SK-N-SH treated with all-trans-retinoic acid at 6 μM for 48 hours (cell line): ENCODE measurements at regions not wholly inside any gene's neighbourhood (a gene's known extent, or its start where the extent isn't known, plus 50 kb on each side); places are given as distances from the start of the nearest gene placed in this dataset.

Experiments used
- CREB5 ChIP-seq: fragments of 250-450 bp; sonication (Bioruptor Pico); IDR thresholded peaks from 2 replicates; pipeline ENCODE4 v1.5.1; 2020; ENCODE audit warnings: low read depth, mild to moderate bottlenecking, moderate library complexity
- CSDC2 ChIP-seq: fragments of 250-450 bp; sonication (Bioruptor Pico); IDR thresholded peaks from 2 replicates; pipeline ENCODE4 v1.5.0; 2020; ENCODE audit warnings: mild to moderate bottlenecking, moderate library complexity
- GLIS3 ChIP-seq: fragments of 250-450 bp; sonication (Bioruptor Pico); IDR thresholded peaks from 2 replicates; pipeline ENCODE4 v1.5.0; 2020; ENCODE audit warnings: mild to moderate bottlenecking, moderate library complexity
- OSR1 ChIP-seq: fragments of 250-450 bp; sonication (Bioruptor Pico); IDR thresholded peaks from 2 replicates; pipeline ENCODE4 v1.8.0; 2022; ENCODE audit warnings: moderate library complexity, mild to moderate bottlenecking, inconsistent platforms
- POU6F1 ChIP-seq: fragments of 250-450 bp; sonication (Bioruptor Pico); IDR thresholded peaks from 2 replicates; pipeline ENCODE4 v1.8.0; 2021; ENCODE audit warnings: low read depth, mild to moderate bottlenecking, moderate library complexity, borderline replicate concordance
- RARB ChIP-seq: fragments of 250-450 bp; sonication (Bioruptor Pico); IDR thresholded peaks from 2 replicates; pipeline ENCODE4 v1.8.0; 2021; ENCODE audit warnings: mild to moderate bottlenecking, moderate library complexity
- SNAI2 ChIP-seq: fragments of 250-450 bp; sonication (Bioruptor Pico); IDR thresholded peaks from 2 replicates; pipeline ENCODE4 v1.5.0; 2020; ENCODE audit warnings: mild to moderate bottlenecking, moderate library complexity
- TCF4 ChIP-seq: fragments of 250-450 bp; sonication (Bioruptor Pico); IDR thresholded peaks from 2 replicates; pipeline ENCODE4 v1.8.0; 2021; ENCODE audit warnings: mild to moderate bottlenecking, moderate library complexity, borderline replicate concordance
- TOX ChIP-seq: fragments of 250-450 bp; sonication (Bioruptor Pico); IDR thresholded peaks from 2 replicates; pipeline ENCODE4 v1.8.0; 2021; ENCODE audit warnings: mild to moderate bottlenecking, moderate library complexity, borderline replicate concordance
- TSHZ2 ChIP-seq: fragments of 250-450 bp; sonication (Bioruptor Pico); IDR thresholded peaks from 2 replicates; pipeline ENCODE4 v1.5.0; 2020; ENCODE audit warnings: mild to moderate bottlenecking, moderate library complexity
- ZFP3 ChIP-seq: fragments of 250-450 bp; sonication (Bioruptor Pico); IDR thresholded peaks from 2 replicates; pipeline ENCODE4 v1.5.0; 2020; ENCODE audit warnings: mild to moderate bottlenecking, moderate library complexity
- ZFP30 ChIP-seq: fragments of 450-650 bp; formaldehyde crosslinking; IDR thresholded peaks from 2 replicates; pipeline ENCODE4 v1.5.0; 2022; ENCODE audit warnings: mild to moderate bottlenecking, moderate library complexity
- ZNF565 ChIP-seq: fragments of 450-650 bp; formaldehyde crosslinking; conservative IDR thresholded peaks from 2 replicates; pipeline ENCODE4 v1.5.0; 2020; ENCODE audit warnings: low read depth, mild to moderate bottlenecking, moderate library complexity

- TF ChIP-seq TCF4 (CRISPR knock-in tag), result no peak
- TF ChIP-seq ZFP3 (CRISPR knock-in tag), result no peak
- TF ChIP-seq ZFP30 (CRISPR knock-in tag), result no peak
- no peak for TF ChIP-seq RARB (CRISPR knock-in tag)
- no peak for TF ChIP-seq CREB5
- no peak for TF ChIP-seq ZNF565 (CRISPR knock-in tag)
- no peak for TF ChIP-seq GLIS3 (CRISPR knock-in tag)
- TF ChIP-seq CSDC2 (CRISPR knock-in tag), result no peak
- no peak for TF ChIP-seq OSR1 (CRISPR knock-in tag)
- TF ChIP-seq POU6F1 (CRISPR knock-in tag), result no peak
- TF ChIP-seq SNAI2 (CRISPR knock-in tag), result no peak
- TF ChIP-seq TSHZ2 (CRISPR knock-in tag), result no peak
- no peak for TF ChIP-seq TOX (CRISPR knock-in tag)
Measured at GRCh38 chr7:121486590-121486989, 90.5 kb upstream of the FAM3C start.
